ENCODE measurements at regions not wholly inside any gene's neighbourhood (a gene's known extent, or its start where the extent isn't known, plus 50 kb on each side); places are given as distances from the start of the nearest gene placed in this dataset.

- TF ChIP-seq CTCF (IDR thresholded peaks at IDR 0.05; ENCODE audit: insufficient read depth, low read depth, low read length), result no peak
- no peak for TF ChIP-seq EZH2 (IDR thresholded peaks at IDR 0.05; ENCODE audit: insufficient read depth, low read length)
Measured at GRCh38 chr13:68047889-68048288, 817.8 kb upstream of the PCDH9 start.
